ENCODE measurements at regions not wholly inside any gene's neighbourhood (a gene's known extent, or its start where the extent isn't known, plus 50 kb on each side); places are given as distances from the start of the nearest gene placed in this dataset.

DNA sequence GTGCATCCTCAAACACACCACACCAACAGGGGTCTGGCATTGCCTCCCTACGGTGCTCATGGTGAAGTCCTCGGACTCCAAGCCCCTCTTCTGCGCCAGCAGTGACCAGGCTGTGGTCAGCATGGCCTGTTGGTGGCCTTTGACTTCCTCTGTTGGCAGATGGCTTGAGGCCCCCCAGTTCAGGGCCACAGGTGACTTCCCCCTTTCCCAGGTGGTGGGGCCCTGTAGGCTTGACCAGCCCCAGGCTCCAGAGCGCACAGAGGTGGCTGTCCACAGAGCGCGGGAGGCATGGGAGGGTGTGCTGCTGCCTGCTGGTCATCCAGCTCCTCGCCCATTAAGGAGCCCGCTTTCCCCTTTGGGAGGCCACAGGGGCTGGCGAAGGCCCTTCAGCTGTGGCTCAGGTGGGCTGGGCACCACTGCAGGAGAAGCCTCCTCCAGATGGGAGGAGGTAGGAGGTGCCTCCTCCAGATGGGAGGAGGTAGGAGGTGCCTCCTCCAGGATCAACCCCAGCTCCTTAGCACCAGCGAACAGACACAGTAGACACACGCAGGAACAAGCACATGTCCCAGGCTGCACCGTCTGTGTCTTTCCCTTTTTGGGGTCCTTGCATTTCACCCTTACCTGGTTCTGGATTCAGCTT is 52.1 kb upstream of the BHLHE23 start:
- TF ChIP-seq, protein P1, sequence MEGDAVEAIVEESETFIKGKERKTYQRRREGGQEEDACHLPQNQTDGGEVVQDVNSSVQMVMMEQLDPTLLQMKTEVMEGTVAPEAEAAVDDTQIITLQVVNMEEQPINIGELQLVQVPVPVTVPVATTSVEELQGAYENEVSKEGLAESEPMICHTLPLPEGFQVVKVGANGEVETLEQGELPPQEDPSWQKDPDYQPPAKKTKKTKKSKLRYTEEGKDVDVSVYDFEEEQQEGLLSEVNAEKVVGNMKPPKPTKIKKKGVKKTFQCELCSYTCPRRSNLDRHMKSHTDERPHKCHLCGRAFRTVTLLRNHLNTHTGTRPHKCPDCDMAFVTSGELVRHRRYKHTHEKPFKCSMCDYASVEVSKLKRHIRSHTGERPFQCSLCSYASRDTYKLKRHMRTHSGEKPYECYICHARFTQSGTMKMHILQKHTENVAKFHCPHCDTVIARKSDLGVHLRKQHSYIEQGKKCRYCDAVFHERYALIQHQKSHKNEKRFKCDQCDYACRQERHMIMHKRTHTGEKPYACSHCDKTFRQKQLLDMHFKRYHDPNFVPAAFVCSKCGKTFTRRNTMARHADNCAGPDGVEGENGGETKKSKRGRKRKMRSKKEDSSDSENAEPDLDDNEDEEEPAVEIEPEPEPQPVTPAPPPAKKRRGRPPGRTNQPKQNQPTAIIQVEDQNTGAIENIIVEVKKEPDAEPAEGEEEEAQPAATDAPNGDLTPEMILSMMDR (IDR thresholded peaks at IDR 0.05) = no peak
- TF ChIP-seq POLR2AphosphoS5 (IDR thresholded peaks at IDR 0.05) = no peak
